Fibroblast of lung (primary cell): ENCODE measurements at regions not wholly inside any gene's neighbourhood (a gene's known extent, or its start where the extent isn't known, plus 50 kb on each side); places are given as distances from the start of the nearest gene placed in this dataset.

Experiments
- DNase-seq, 2 donors: peaks; one replicate each; pipeline versions ENCODE4 v3.0.0 to v3.0.0-alpha.2; 2010; ENCODE audit warnings: low read depth in 2 of 2
- H2AFZ ChIP-seq: 2 replicates; pipeline ENCODE4 v1.5.1; 2012; ENCODE audit warnings: low read length, control low read depth, inconsistent platforms
- H3K27ac ChIP-seq: 2 replicates; pipeline ENCODE4 v1.5.1; 2011; ENCODE audit warnings: low read length, control low read depth; ENCODE audit not compliant: insufficient read depth
- H3K27me3 ChIP-seq: 2 replicates; pipeline ENCODE4 v1.5.1; 2011; ENCODE audit warnings: mild to moderate bottlenecking, low read length; ENCODE audit not compliant: control insufficient read depth, insufficient read depth
- H3K36me3 ChIP-seq: 2 replicates; pipeline ENCODE4 v1.5.1; 2011; ENCODE audit warnings: low read length; ENCODE audit not compliant: control insufficient read depth, insufficient read depth
- H3K4me1 ChIP-seq: 2 replicates; pipeline ENCODE4 v1.5.1; 2011; ENCODE audit warnings: low read length; ENCODE audit not compliant: control insufficient read depth, insufficient read depth; ENCODE audit errors: extremely low read depth
- H3K4me2 ChIP-seq: 2 replicates; pipeline ENCODE4 v1.5.1; 2011; ENCODE audit warnings: low read length, control low read depth; ENCODE audit not compliant: insufficient read depth; ENCODE audit errors: extremely low read depth
- H3K4me3 ChIP-seq, 4 experiments: fragments of 200-600 bp in 1 of 4; sonication (generic) in 1 of 4; replicated peaks in 1 of 4; 2 replicates each; pipeline ENCODE4 v1.5.1; 2011 to 2016; ENCODE audit warnings: low read length in 4 of 4, low read depth in 3 of 4, mild to moderate bottlenecking in 3 of 4, control low read depth in 2 of 4, inconsistent platforms in 1 of 4, mixed read lengths in 1 of 4; ENCODE audit not compliant: insufficient read depth in 1 of 4; ENCODE audit errors: control extremely low read depth in 1 of 4
- H3K79me2 ChIP-seq: 2 replicates; pipeline ENCODE4 v1.5.1; 2012; ENCODE audit warnings: mild to moderate bottlenecking, low read length, inconsistent platforms; ENCODE audit not compliant: control insufficient read depth, insufficient read depth
- H3K9ac ChIP-seq: 2 replicates; pipeline ENCODE4 v1.5.1; 2011; ENCODE audit warnings: mild to moderate bottlenecking, low read length, control low read depth; ENCODE audit not compliant: insufficient read depth
- H3K9me3 ChIP-seq: 2 replicates; pipeline ENCODE4 v1.5.1; 2012; ENCODE audit warnings: low read depth, low read length; ENCODE audit not compliant: control insufficient read depth, insufficient read depth
- H4K20me1 ChIP-seq: 2 replicates; pipeline ENCODE4 v1.5.1; 2011; ENCODE audit warnings: low read length; ENCODE audit not compliant: control insufficient read depth, insufficient read depth; ENCODE audit errors: extremely low read depth
- CTCF ChIP-seq, 2 donors: IDR thresholded peaks in 1 of 2; conservative IDR thresholded peaks in 1 of 2; 1 replicate in 1 of 2; 2 replicates in 1 of 2; pipeline ENCODE4 v1.5.1; 2011 to 2012; ENCODE audit warnings: low read length in 2 of 2, control low read depth in 1 of 2, inconsistent platforms in 1 of 2, low read depth in 1 of 2, mild to moderate bottlenecking in 1 of 2
- EZH2 ChIP-seq: IDR thresholded peaks from 2 replicates; pipeline ENCODE4 v1.5.1; 2012; ENCODE audit warnings: low read length, control low read depth, mild to moderate bottlenecking; ENCODE audit errors: missing control alignments

GRCh38 chr3:64939309-64939708, 251.5 kb upstream of the ADAMTS9 start:
- Histone ChIP-seq H3K4me1 (no peaks in the 10 kb centered on the region), H3K27ac (no peak overlapping the region), H3K4me3 (no peak overlapping the region), H3K9ac (no peak overlapping the region), H3K79me2 (no peaks in the 10 kb centered on the region), H2AFZ (no peak overlapping the region), H3K27me3 (no peaks in the 10 kb centered on the region), H3K4me2 (no peak overlapping the region), H3K9me3 (no peaks in the 10 kb centered on the region), H4K20me1 (no peaks in the 10 kb centered on the region), H3K36me3 (no peaks in the 10 kb centered on the region)
- DNase-seq: no peak
- no peak for TF ChIP-seq CTCF (conservative IDR thresholded peaks at IDR 0.05 in 1 of 2, IDR thresholded peaks at IDR 0.05 in 1 of 2; ENCODE audit: low read depth in 1 of 2, low read length in 2 of 2)
- no peak for TF ChIP-seq EZH2

- Histone ChIP-seq H4K20me1 (no peaks in the 10 kb centered on the region), H2AFZ (no peak overlapping the region), H3K4me1 (no peaks in the 10 kb centered on the region), H3K4me2 (no peak overlapping the region), H3K27me3 (no peaks in the 10 kb centered on the region), H3K9me3 (no peaks in the 10 kb centered on the region), H3K36me3 (no peaks in the 10 kb centered on the region), H3K27ac (no peak overlapping the region), H3K9ac (no peak overlapping the region), H3K4me3 (no peak overlapping the region), H3K79me2 (no peaks in the 10 kb centered on the region)
- no peak for TF ChIP-seq CTCF (conservative IDR thresholded peaks at IDR 0.05 in 1 of 2, IDR thresholded peaks at IDR 0.05 in 1 of 2; ENCODE audit: low read depth in 1 of 2, low read length in 2 of 2)
- no peak for TF ChIP-seq EZH2
- DNase-seq: peak; percentile 20 to 58
Observed at GRCh38 chr3:64936556-64936955, 248.8 kb upstream of the ADAMTS9 start.

GRCh38 chr3:64935971-64936370, 248.2 kb upstream of the ADAMTS9 start:
- Histone ChIP-seq H3K79me2 (no peaks in the 10 kb centered on the region), H2AFZ (no peak overlapping the region), H3K9me3 (no peaks in the 10 kb centered on the region), H3K27me3 (no peaks in the 10 kb centered on the region), H3K4me2 (no peak overlapping the region), H4K20me1 (no peaks in the 10 kb centered on the region), H3K27ac (no peak overlapping the region), H3K4me1 (no peaks in the 10 kb centered on the region), H3K9ac (no peak overlapping the region), H3K4me3 (no peak overlapping the region), H3K36me3 (no peaks in the 10 kb centered on the region)
- peak in 1 of 2 donors; percentile 24 for DNase-seq
- TF ChIP-seq EZH2: no peak
